NT2/D1 (cell line): ENCODE measurements at regions not wholly inside any gene's neighbourhood (a gene's known extent, or its start where the extent isn't known, plus 50 kb on each side); places are given as distances from the start of the nearest gene placed in this dataset.

ENCODE experiments used
- DNase-seq: peaks from one replicate; pipeline ENCODE4 v3.0.0-alpha.2; 2011; ENCODE audit warnings: low read depth, low spot score
- H3K27me3 ChIP-seq: 2 replicates; pipeline ENCODE4 v1.6.0; 2011; ENCODE audit warnings: mild to moderate bottlenecking; ENCODE audit not compliant: insufficient read length, insufficient read depth
- H3K36me3 ChIP-seq: 2 replicates; pipeline ENCODE4 v1.6.1; 2011; ENCODE audit warnings: mild to moderate bottlenecking, low read length, mixed read lengths; ENCODE audit not compliant: insufficient read depth, insufficient read length
- H3K4me1 ChIP-seq: 2 replicates; pipeline ENCODE4 v1.5.1; 2011; ENCODE audit not compliant: insufficient read depth, insufficient read length
- H3K4me3 ChIP-seq: 2 replicates; pipeline ENCODE4 v1.5.1; 2011; ENCODE audit warnings: low read depth; ENCODE audit not compliant: insufficient read length
- H3K9ac ChIP-seq: 2 replicates; pipeline ENCODE4 v1.6.0; 2011; ENCODE audit warnings: low read depth; ENCODE audit not compliant: insufficient read length
- H3K9me3 ChIP-seq: 2 replicates; pipeline ENCODE4 v1.5.1; 2011; ENCODE audit warnings: mild to moderate bottlenecking, low read length; ENCODE audit not compliant: insufficient read depth
- SUZ12 ChIP-seq: IDR thresholded peaks from 2 replicates; pipeline ENCODE4 v1.6.1; 2011; ENCODE audit not compliant: insufficient read length, insufficient read depth; ENCODE audit errors: extremely low read depth
- YY1 ChIP-seq: IDR thresholded peaks from 2 replicates; pipeline ENCODE4 v1.6.1; 2011; ENCODE audit not compliant: insufficient read length, insufficient read depth
- ZNF274 ChIP-seq: IDR thresholded peaks from 2 replicates; pipeline ENCODE4 v1.6.1; 2011; ENCODE audit warnings: mild to moderate bottlenecking, low read depth, low read length

- Histone ChIP-seq H3K9ac (no peak overlapping the region), H3K27me3 (no peaks in the 10 kb centered on the region), H3K4me1 (peaks cover 3% of the 10 kb centered on the region), H3K36me3 (no peaks in the 10 kb centered on the region), H3K4me3 (no peak overlapping the region), H3K9me3 (no peaks in the 10 kb centered on the region)
- DNase-seq = no peak
- no peak for TF ChIP-seq YY1
- no peak for TF ChIP-seq ZNF274
- TF ChIP-seq SUZ12 = no peak
These were observed 577.0 kb downstream of the CDH26 start for GRCh38 chr20:60535211-60535610.

DNA sequence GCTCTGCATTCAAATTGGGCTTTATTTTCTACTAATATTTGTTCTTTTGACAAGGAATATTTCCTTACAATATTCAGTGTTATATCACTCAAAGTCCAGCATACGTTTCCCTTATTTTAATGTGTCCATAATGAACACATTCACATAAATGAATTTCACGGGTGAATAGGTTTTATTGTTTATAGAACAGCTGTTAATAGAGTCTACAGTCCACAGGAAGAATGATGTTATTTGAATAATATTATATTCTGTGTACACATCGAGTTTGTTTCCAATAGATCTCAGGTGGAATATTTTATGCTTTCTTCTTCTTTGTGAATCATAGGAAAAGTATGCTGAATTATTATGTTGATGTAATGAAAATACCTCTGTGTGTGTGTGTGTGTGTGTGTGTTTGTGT is 582.4 kb downstream of the CDH26 start:
- Histone ChIP-seq H3K4me3 (no peak overlapping the region), H3K9ac (no peak overlapping the region), H3K9me3 (no peaks in the 10 kb centered on the region), H3K4me1 (no peaks in the 10 kb centered on the region), H3K27me3 (no peaks in the 10 kb centered on the region), H3K36me3 (no peaks in the 10 kb centered on the region)
- DNase-seq = no peak
- TF ChIP-seq SUZ12 (no peak), YY1 (no peak), ZNF274 (no peak)

- Histone ChIP-seq H3K9ac (no peak overlapping the region), H3K9me3 (peaks cover 5% of the 10 kb centered on the region; the same call in 1 of the 2 replicates), H3K36me3 (no peaks in the 10 kb centered on the region), H3K4me1 (no peaks in the 10 kb centered on the region), H3K27me3 (no peaks in the 10 kb centered on the region), H3K4me3 (no peak overlapping the region)
- TF ChIP-seq ZNF274 = no peak
- TF ChIP-seq SUZ12 = no peak
- TF ChIP-seq YY1 = no peak
- no peak for DNase-seq
These were observed 583.8 kb downstream of the CDH26 start for GRCh38 chr20:60541991-60542390.

- Histone ChIP-seq H3K9ac (no peak overlapping the region), H3K36me3 (no peaks in the 10 kb centered on the region), H3K4me3 (no peak overlapping the region), H3K4me1 (no peaks in the 10 kb centered on the region), H3K27me3 (no peaks in the 10 kb centered on the region), H3K9me3 (peaks cover 5% of the 10 kb centered on the region; the same call in 1 of the 2 replicates)
- TF ChIP-seq SUZ12 (no peak), YY1 (no peak), ZNF274 (no peak)
- no peak for DNase-seq
These were observed 585.4 kb downstream of the CDH26 start for GRCh38 chr20:60543598-60543997.

DNA sequence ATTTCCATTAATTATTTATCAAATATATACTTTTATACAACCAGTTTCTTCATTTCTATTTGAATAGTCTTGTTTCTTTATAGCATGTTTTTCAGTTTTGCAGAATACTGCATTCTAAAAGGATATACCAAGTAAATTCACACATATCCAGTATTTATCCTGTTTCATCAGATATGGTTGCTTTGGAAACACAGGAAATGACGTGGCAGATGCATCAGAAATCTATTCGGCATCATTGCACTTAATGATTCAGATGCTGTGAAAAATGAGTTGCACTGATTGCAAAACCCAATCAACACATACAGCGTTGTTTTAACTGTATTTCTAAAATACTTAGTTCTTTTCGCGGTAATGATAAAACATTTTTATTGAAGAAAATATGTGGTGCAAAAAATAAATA is 594.9 kb downstream of the CDH26 start:
- DNase-seq = no peak
- no peak for TF ChIP-seq YY1
- TF ChIP-seq SUZ12 = no peak
- TF ChIP-seq ZNF274 = no peak
- H3K9ac ChIP-seq = no peak overlapping the region
- peaks cover 5% of the 10 kb centered on the region for H3K27me3 ChIP-seq
- no peaks in the 10 kb centered on the region for H3K36me3 ChIP-seq
- H3K9me3 ChIP-seq = no peaks in the 10 kb centered on the region
- no peaks in the 10 kb centered on the region for H3K4me1 ChIP-seq
- H3K4me3 ChIP-seq = no peak overlapping the region

DNA sequence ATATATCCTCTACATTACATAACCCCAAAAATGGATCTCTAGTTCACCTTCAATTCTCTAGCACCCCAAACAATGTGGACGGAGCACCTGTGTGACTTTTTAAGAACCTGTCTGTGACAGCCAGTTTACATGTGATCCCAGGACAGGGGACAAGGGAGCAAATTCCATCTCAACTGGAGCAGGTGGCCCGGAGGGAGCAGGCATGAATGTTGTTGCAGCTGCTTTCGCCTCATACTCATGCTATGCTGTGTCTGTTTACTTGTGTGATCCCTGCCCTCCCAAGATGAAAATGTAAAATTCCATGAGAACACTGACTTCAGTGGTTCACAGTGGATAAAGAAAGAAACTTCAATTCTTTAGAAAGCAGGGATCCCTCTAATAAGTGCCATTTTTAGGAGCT is 600.3 kb downstream of the CDH26 start:
- TF ChIP-seq YY1 (no peak), SUZ12 (no peak), ZNF274 (no peak)
- peaks cover 7% of the 10 kb centered on the region for H3K27me3 ChIP-seq
- no peak overlapping the region for H3K9ac ChIP-seq
- H3K4me1 ChIP-seq = peaks cover 4% of the 10 kb centered on the region
- H3K36me3 ChIP-seq = no peaks in the 10 kb centered on the region
- no peak overlapping the region for H3K4me3 ChIP-seq
- H3K9me3 ChIP-seq = no peaks in the 10 kb centered on the region
- DNase-seq = no peak

- Histone ChIP-seq H3K27me3 (peaks cover 7% of the 10 kb centered on the region), H3K36me3 (no peaks in the 10 kb centered on the region), H3K4me1 (peaks cover 6% of the 10 kb centered on the region), H3K4me3 (no peak overlapping the region), H3K9me3 (no peaks in the 10 kb centered on the region), H3K9ac (no peak overlapping the region)
- no peak for TF ChIP-seq SUZ12
- TF ChIP-seq ZNF274 = no peak
- TF ChIP-seq YY1 = no peak
- DNase-seq = peak; percentile 77
These were observed 601.2 kb downstream of the CDH26 start for GRCh38 chr20:60559462-60559861.
